ENCODE measurements at regions not wholly inside any gene's neighbourhood (a gene's known extent, or its start where the extent isn't known, plus 50 kb on each side); places are given as distances from the start of the nearest gene placed in this dataset.

GRCh38 chr5:152290181-152290580, 114.9 kb downstream of the NMUR2 start:
- Mint-ChIP-seq H3K27me3 (no peaks in the 10 kb centered on the region), H3K27ac (no peak overlapping the region), H3K36me3 (no peaks in the 10 kb centered on the region), H3K9me3 (no peaks in the 10 kb centered on the region), H3K4me3 (no peak overlapping the region), H3K4me1 (no peaks in the 10 kb centered on the region)
- DNase-seq = no peak
- CTCF ChIA-PET = no interaction called here

- CTCF ChIA-PET = no interaction called here
- Mint-ChIP-seq H3K9me3 (no peaks in the 10 kb centered on the region), H3K4me3 (no peak overlapping the region), H3K27ac (no peak overlapping the region), H3K27me3 (no peaks in the 10 kb centered on the region), H3K36me3 (no peaks in the 10 kb centered on the region), H3K4me1 (no peaks in the 10 kb centered on the region)
- no peak for DNase-seq
Measured at GRCh38 chr5:152288917-152289595, 116.0 kb downstream of the NMUR2 start.

- Mint-ChIP-seq H3K9me3 (no peaks in the 10 kb centered on the region), H3K27me3 (no peaks in the 10 kb centered on the region), H3K36me3 (no peaks in the 10 kb centered on the region), H3K4me3 (no peak overlapping the region), H3K4me1 (no peaks in the 10 kb centered on the region), H3K27ac (no peak overlapping the region)
- CTCF ChIA-PET = no interaction called here
- DNase-seq = no peak
Measured at GRCh38 chr5:152288499-152288898, 116.6 kb downstream of the NMUR2 start.

GRCh38 chr5:152285764-152286163, 119.3 kb downstream of the NMUR2 start:
- CTCF ChIA-PET = no interaction called here
- H3K27ac Mint-ChIP-seq = no peak overlapping the region
- no peak for DNase-seq

GRCh38 chr5:152282331-152282730, 122.7 kb downstream of the NMUR2 start:
- no peak for DNase-seq
- Mint-ChIP-seq H3K27me3 (no peaks in the 10 kb centered on the region), H3K4me3 (no peak overlapping the region), H3K4me1 (no peaks in the 10 kb centered on the region), H3K36me3 (no peaks in the 10 kb centered on the region), H3K9me3 (no peaks in the 10 kb centered on the region), H3K27ac (no peak overlapping the region)
- CTCF ChIA-PET = no interaction called here

More at GRCh38 chr5:152285764-152286163, 119.3 kb downstream of the NMUR2 start:
- no peaks in the 10 kb centered on the region for H3K4me1 Mint-ChIP-seq
- no peaks in the 10 kb centered on the region for H3K9me3 Mint-ChIP-seq
- H3K36me3 Mint-ChIP-seq = no peaks in the 10 kb centered on the region
- no peak overlapping the region for H3K4me3 Mint-ChIP-seq
- H3K27me3 Mint-ChIP-seq = no peaks in the 10 kb centered on the region

GRCh38 chr5:152277936-152278335, 127.1 kb downstream of the NMUR2 start:
- no peak for DNase-seq
- Mint-ChIP-seq H3K4me3 (no peak overlapping the region), H3K27me3 (no peaks in the 10 kb centered on the region), H3K9me3 (no peaks in the 10 kb centered on the region), H3K27ac (no peak overlapping the region), H3K4me1 (no peaks in the 10 kb centered on the region), H3K36me3 (no peaks in the 10 kb centered on the region)
- CTCF ChIA-PET = no interaction called here

GRCh38 chr5:152274224-152274623, 130.9 kb downstream of the NMUR2 start:
- CTCF ChIA-PET = no interaction called here

GRCh38 chr5:152271420-152271819, 133.7 kb downstream of the NMUR2 start:
- H3K27me3 Mint-ChIP-seq = no peaks in the 10 kb centered on the region
- no peak overlapping the region for H3K27ac Mint-ChIP-seq
- CTCF ChIA-PET = no interaction called here
- no peak overlapping the region for H3K4me3 Mint-ChIP-seq
- no peaks in the 10 kb centered on the region for H3K36me3 Mint-ChIP-seq
- no peaks in the 10 kb centered on the region for H3K9me3 Mint-ChIP-seq
- DNase-seq = no peak
- no peaks in the 10 kb centered on the region for H3K4me1 Mint-ChIP-seq

More at GRCh38 chr5:152274224-152274623, 130.9 kb downstream of the NMUR2 start:
- Mint-ChIP-seq H3K4me3 (no peak overlapping the region), H3K9me3 (no peaks in the 10 kb centered on the region), H3K36me3 (no peaks in the 10 kb centered on the region), H3K4me1 (no peaks in the 10 kb centered on the region), H3K27me3 (no peaks in the 10 kb centered on the region), H3K27ac (no peak overlapping the region)
- DNase-seq = no peak

- no peaks in the 10 kb centered on the region for H3K27me3 Mint-ChIP-seq
- no peaks in the 10 kb centered on the region for H3K36me3 Mint-ChIP-seq
- H3K27ac Mint-ChIP-seq = no peak overlapping the region
- no peaks in the 10 kb centered on the region for H3K9me3 Mint-ChIP-seq
- no peaks in the 10 kb centered on the region for H3K4me1 Mint-ChIP-seq
- no peak overlapping the region for H3K4me3 Mint-ChIP-seq
- no peak for DNase-seq
- CTCF ChIA-PET = interaction anchor here (1.0 kb wide), 1 partner anchor 445 kb away, joined by 4 read pairs; no protein-coding TSS in a partner anchor
Measured at GRCh38 chr5:152270096-152270495, 135.0 kb downstream of the NMUR2 start.

GRCh38 chr5:152269533-152269932, 135.5 kb downstream of the NMUR2 start:
- H3K27ac Mint-ChIP-seq = no peak overlapping the region

GRCh38 chr5:152264645-152265254, 140.3 kb downstream of the NMUR2 start:
- no peaks in the 10 kb centered on the region for H3K4me1 Mint-ChIP-seq
- no peaks in the 10 kb centered on the region for H3K27me3 Mint-ChIP-seq

More at GRCh38 chr5:152269533-152269932, 135.5 kb downstream of the NMUR2 start:
- Mint-ChIP-seq H3K27me3 (no peaks in the 10 kb centered on the region), H3K36me3 (no peaks in the 10 kb centered on the region), H3K4me3 (no peak overlapping the region), H3K9me3 (no peaks in the 10 kb centered on the region), H3K4me1 (no peaks in the 10 kb centered on the region)
- CTCF ChIA-PET = no interaction called here
- no peak for DNase-seq

GRCh38 chr5:152262667-152263066, 142.4 kb downstream of the NMUR2 start:
- H3K9me3 Mint-ChIP-seq = no peaks in the 10 kb centered on the region
- no peaks in the 10 kb centered on the region for H3K4me1 Mint-ChIP-seq
- no peak for DNase-seq
- no peak overlapping the region for H3K27ac Mint-ChIP-seq
- H3K36me3 Mint-ChIP-seq = no peaks in the 10 kb centered on the region
- no peak overlapping the region for H3K4me3 Mint-ChIP-seq
- H3K27me3 Mint-ChIP-seq = no peaks in the 10 kb centered on the region
- CTCF ChIA-PET = no interaction called here

More at GRCh38 chr5:152264645-152265254, 140.3 kb downstream of the NMUR2 start:
- no peaks in the 10 kb centered on the region for H3K9me3 Mint-ChIP-seq
- CTCF ChIA-PET = no interaction called here
- H3K36me3 Mint-ChIP-seq = no peaks in the 10 kb centered on the region
- no peak overlapping the region for H3K27ac Mint-ChIP-seq
- DNase-seq = no peak
- no peak overlapping the region for H3K4me3 Mint-ChIP-seq

- Mint-ChIP-seq H3K27me3 (no peaks in the 10 kb centered on the region), H3K36me3 (no peaks in the 10 kb centered on the region), H3K9me3 (no peaks in the 10 kb centered on the region)
Measured at GRCh38 chr5:152260940-152261339, 144.1 kb downstream of the NMUR2 start.

GRCh38 chr5:152259702-152260101, 145.4 kb downstream of the NMUR2 start:
- no peaks in the 10 kb centered on the region for H3K4me1 Mint-ChIP-seq
- no peak overlapping the region for H3K4me3 Mint-ChIP-seq
- CTCF ChIA-PET = interaction anchor here (0.5 kb wide), 1 partner anchor 648 kb away, joined by 3 read pairs; no protein-coding TSS in a partner anchor
- no peak for DNase-seq
- no peaks in the 10 kb centered on the region for H3K36me3 Mint-ChIP-seq
- H3K9me3 Mint-ChIP-seq = no peaks in the 10 kb centered on the region
- no peaks in the 10 kb centered on the region for H3K27me3 Mint-ChIP-seq
- no peak overlapping the region for H3K27ac Mint-ChIP-seq

More at GRCh38 chr5:152260940-152261339, 144.1 kb downstream of the NMUR2 start:
- H3K4me3 Mint-ChIP-seq = no peak overlapping the region
- CTCF ChIA-PET = no interaction called here
- H3K27ac Mint-ChIP-seq = no peak overlapping the region
- no peak for DNase-seq
- no peaks in the 10 kb centered on the region for H3K4me1 Mint-ChIP-seq

GRCh38 chr5:152256580-152256979, 148.5 kb downstream of the NMUR2 start:
- CTCF ChIA-PET = no interaction called here
- no peak for DNase-seq
- H3K9me3 Mint-ChIP-seq = no peaks in the 10 kb centered on the region
- no peak overlapping the region for H3K27ac Mint-ChIP-seq
- H3K4me1 Mint-ChIP-seq = no peaks in the 10 kb centered on the region
- H3K4me3 Mint-ChIP-seq = no peak overlapping the region
- no peaks in the 10 kb centered on the region for H3K36me3 Mint-ChIP-seq
- H3K27me3 Mint-ChIP-seq = no peaks in the 10 kb centered on the region

Data from activated naive CD4-positive, alpha-beta T cell treated with anti-CD3 and anti-CD28 coated beads, Interleukin-2, amount 10 ng/mL, durations not matched to agents 7 days and 5 days (primary cell).